ENCODE measurements at regions not wholly inside any gene's neighbourhood (a gene's known extent, or its start where the extent isn't known, plus 50 kb on each side); places are given as distances from the start of the nearest gene placed in this dataset.

- no peaks in the 10 kb centered on the region for H3K36me3 ChIP-seq (replicated peaks in 1 of 2; ENCODE audit: control insufficient read depth in 1 of 2, insufficient read depth in 2 of 2, low read length in 1 of 2)
- H4K20me1 ChIP-seq (ENCODE audit: insufficient read depth) = no peaks in the 10 kb centered on the region
- H3K4me2 ChIP-seq = no peak overlapping the region
- no peaks in the 10 kb centered on the region for H3F3A ChIP-seq (replicated peaks; ENCODE audit: insufficient read depth)
- H3K27ac ChIP-seq (ENCODE audit: low read depth in 2 of 2, low read length in 1 of 2) = no peak overlapping the region
- H2AFZ ChIP-seq (ENCODE audit: low read depth) = no peak overlapping the region
- DNase-seq = no peak
- no peaks in the 10 kb centered on the region for H3K9me2 ChIP-seq
- no peaks in the 10 kb centered on the region for H3K79me2 ChIP-seq (ENCODE audit: insufficient read depth)
- TF ChIP-seq, protein P1, sequence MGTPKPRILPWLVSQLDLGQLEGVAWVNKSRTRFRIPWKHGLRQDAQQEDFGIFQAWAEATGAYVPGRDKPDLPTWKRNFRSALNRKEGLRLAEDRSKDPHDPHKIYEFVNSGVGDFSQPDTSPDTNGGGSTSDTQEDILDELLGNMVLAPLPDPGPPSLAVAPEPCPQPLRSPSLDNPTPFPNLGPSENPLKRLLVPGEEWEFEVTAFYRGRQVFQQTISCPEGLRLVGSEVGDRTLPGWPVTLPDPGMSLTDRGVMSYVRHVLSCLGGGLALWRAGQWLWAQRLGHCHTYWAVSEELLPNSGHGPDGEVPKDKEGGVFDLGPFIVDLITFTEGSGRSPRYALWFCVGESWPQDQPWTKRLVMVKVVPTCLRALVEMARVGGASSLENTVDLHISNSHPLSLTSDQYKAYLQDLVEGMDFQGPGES (IDR thresholded peaks at IDR 0.05; ENCODE audit: low read depth, low read length) = no peak
- TF ChIP-seq TCF12 (IDR thresholded peaks at IDR 0.05) (no peak), GABPA (IDR thresholded peaks at IDR 0.05; ENCODE audit: low read depth) (no peak), GATA2 (CRISPR knock-in tag; IDR thresholded peaks at IDR 0.05) (no peak), MXI1 (IDR thresholded peaks at IDR 0.05; ENCODE audit: low read depth, low read length) (no peak), ELF1 (IDR thresholded peaks at IDR 0.05) (no peak), YY1 (IDR thresholded peaks at IDR 0.05; ENCODE audit: low read depth) (no peak)
- TF ChIP-seq, protein P2, sequence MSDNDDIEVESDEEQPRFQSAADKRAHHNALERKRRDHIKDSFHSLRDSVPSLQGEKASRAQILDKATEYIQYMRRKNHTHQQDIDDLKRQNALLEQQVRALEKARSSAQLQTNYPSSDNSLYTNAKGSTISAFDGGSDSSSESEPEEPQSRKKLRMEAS (IDR thresholded peaks at IDR 0.05; ENCODE audit: low read depth) = no peak
- 49% methylated on average over 3 of the region's 3 CpGs for WGBS (ENCODE audit: low lambda C conversion rate)
- no peaks in the 10 kb centered on the region for H3K27me3 ChIP-seq (ENCODE audit: insufficient read depth)
- no peak overlapping the region for H3K9ac ChIP-seq
- H3K4me3 ChIP-seq (ENCODE audit: low read depth in 2 of 2, low read length in 1 of 2) = no peak overlapping the region
- H3K9me3 ChIP-seq = no peaks in the 10 kb centered on the region
- CTCF ChIA-PET = interaction anchor here (0.6 to 1.8 kb wide), 4 partner anchors 12 to 337 kb away, joined by 3 to 5 read pairs (median 4); no protein-coding TSS in a partner anchor
- POLR2A ChIA-PET = no interaction called here
- no peaks in the 10 kb centered on the region for H3K4me1 ChIP-seq (ENCODE audit: control insufficient read depth in 1 of 2, insufficient read depth in 2 of 2, low read depth in 1 of 2, low read length in 1 of 2)
Measured at GRCh38 chr2:183347969-183348368, 223.7 kb downstream of the NUP35 start.

DNA sequence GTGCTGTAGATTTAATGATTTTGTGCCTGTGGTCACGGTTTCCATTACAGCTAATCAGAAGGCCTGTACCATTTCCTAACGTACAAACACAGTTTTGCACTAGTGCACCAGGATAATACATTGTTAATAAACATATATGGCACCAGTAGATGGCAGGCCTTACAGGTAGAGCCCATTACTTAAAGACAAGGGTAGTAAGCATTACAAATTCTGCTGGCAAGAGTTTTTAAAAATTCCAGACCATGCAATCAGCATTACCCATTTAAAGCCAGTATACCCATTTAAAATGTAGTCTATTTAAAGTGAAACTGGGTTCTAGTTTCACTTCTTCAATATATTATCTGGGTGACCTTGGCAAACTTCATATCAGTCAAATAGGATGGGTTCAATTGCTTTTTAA, 224.2 kb downstream of the NUP35 start:
- POLR2A ChIA-PET = no interaction called here
- Histone ChIP-seq H3K4me2 (no peak overlapping the region), H3K79me2 (ENCODE audit: insufficient read depth) (no peaks in the 10 kb centered on the region), H3K9me3 (no peaks in the 10 kb centered on the region), H3K9ac (no peak overlapping the region), H3K9me2 (no peaks in the 10 kb centered on the region), H3F3A (replicated peaks; ENCODE audit: insufficient read depth) (no peaks in the 10 kb centered on the region), H3K27ac (ENCODE audit: low read depth in 2 of 2, low read length in 1 of 2) (no peak overlapping the region), H3K36me3 (replicated peaks in 1 of 2; ENCODE audit: control insufficient read depth in 1 of 2, insufficient read depth in 2 of 2, low read length in 1 of 2) (no peaks in the 10 kb centered on the region), H4K20me1 (ENCODE audit: insufficient read depth) (no peaks in the 10 kb centered on the region), H3K4me3 (ENCODE audit: low read depth in 2 of 2, low read length in 1 of 2) (no peak overlapping the region), H3K4me1 (ENCODE audit: control insufficient read depth in 1 of 2, insufficient read depth in 2 of 2, low read depth in 1 of 2, low read length in 1 of 2) (no peaks in the 10 kb centered on the region), H2AFZ (ENCODE audit: low read depth) (no peak overlapping the region), H3K27me3 (ENCODE audit: insufficient read depth) (no peaks in the 10 kb centered on the region)
- CTCF ChIA-PET = interaction anchor here (1.1 to 1.8 kb wide), 3 partner anchors 11 to 53 kb away, joined by 4 to 5 read pairs (median 4); no protein-coding TSS in a partner anchor
- DNase-seq = no peak
- TF ChIP-seq SMC3 (IDR thresholded peaks at IDR 0.05; ENCODE audit: low read depth, low read length) (no peak), YY1 (IDR thresholded peaks at IDR 0.05; ENCODE audit: low read depth) (no peak), RFX5 (IDR thresholded peaks at IDR 0.05; ENCODE audit: low read length) (no peak), USF2 (IDR thresholded peaks at IDR 0.05; ENCODE audit: borderline replicate concordance, low read depth, low read length) (no peak), NFIC (IDR thresholded peaks at IDR 0.05; ENCODE audit: borderline replicate concordance) (no peak), SIN3A (IDR thresholded peaks at IDR 0.05; ENCODE audit: borderline replicate concordance, low read depth, low read length) (no peak), CHD2 (IDR thresholded peaks at IDR 0.05; ENCODE audit: low read length, partially characterized antibody) (no peak), RXRA (IDR thresholded peaks at IDR 0.05; ENCODE audit: borderline replicate concordance, low read depth) (no peak)
- TF ChIP-seq, protein P3, sequence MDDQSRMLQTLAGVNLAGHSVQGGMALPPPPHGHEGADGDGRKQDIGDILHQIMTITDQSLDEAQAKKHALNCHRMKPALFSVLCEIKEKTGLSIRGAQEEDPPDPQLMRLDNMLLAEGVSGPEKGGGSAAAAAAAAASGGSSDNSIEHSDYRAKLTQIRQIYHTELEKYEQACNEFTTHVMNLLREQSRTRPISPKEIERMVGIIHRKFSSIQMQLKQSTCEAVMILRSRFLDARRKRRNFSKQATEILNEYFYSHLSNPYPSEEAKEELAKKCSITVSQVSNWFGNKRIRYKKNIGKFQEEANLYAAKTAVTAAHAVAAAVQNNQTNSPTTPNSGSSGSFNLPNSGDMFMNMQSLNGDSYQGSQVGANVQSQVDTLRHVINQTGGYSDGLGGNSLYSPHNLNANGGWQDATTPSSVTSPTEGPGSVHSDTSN (IDR thresholded peaks at IDR 0.05) = no peak
- 95% methylated on average over 2 of the region's 2 CpGs for WGBS (ENCODE audit: low lambda C conversion rate)

All from SK-N-SH (cell line).